IPS DF 6.9 (cell line): ENCODE measurements at regions not wholly inside any gene's neighbourhood (a gene's known extent, or its start where the extent isn't known, plus 50 kb on each side); places are given as distances from the start of the nearest gene placed in this dataset.
"Not testable (repeated sequence)": the region's sequence is repeated elsewhere in the genome, so short reads cannot be mapped to it uniquely, and the experiment has no call there.

Experiments
- DNase-seq: peaks from one replicate; pipeline ENCODE4 v3.0.0-alpha.2; 2013; ENCODE audit warnings: low read depth, low spot score
- H3K27ac ChIP-seq: one replicate; pipeline ENCODE4 v1.5.1; 2013; ENCODE audit warnings: low read length, control low read depth
- H3K27me3 ChIP-seq: 2 replicates; pipeline ENCODE4 v1.6.1; 2013; ENCODE audit warnings: mild to moderate bottlenecking, low read length; ENCODE audit not compliant: control insufficient read depth, insufficient read depth
- H3K36me3 ChIP-seq: 2 replicates; pipeline ENCODE4 v1.6.1; 2013; ENCODE audit warnings: low read length; ENCODE audit not compliant: control insufficient read depth, insufficient read depth
- H3K4me1 ChIP-seq: 2 replicates; pipeline ENCODE4 v1.6.1; 2013; ENCODE audit warnings: low read length; ENCODE audit not compliant: control insufficient read depth, insufficient read depth
- H3K4me3 ChIP-seq: 2 replicates; pipeline ENCODE4 v1.5.1; 2013; ENCODE audit warnings: mild to moderate bottlenecking, low read length
- H3K9me3 ChIP-seq: 2 replicates; pipeline ENCODE4 v1.6.1; 2013; ENCODE audit warnings: low read length, inconsistent platforms; ENCODE audit not compliant: control insufficient read depth, insufficient read depth
- WGBS: extraction: QIAGEN DNeasy Blood & Tissue Kit; methylation state at CpG from one replicate; pipeline ENCODE4 v1.1.7; 2013; ENCODE audit warnings: mixed read lengths, missing lambda C conversion rate; ENCODE audit not compliant: insufficient read length, insufficient coverage; 5-methylcytosine and 5-hydroxymethylcytosine counted together

- Histone ChIP-seq H3K27ac (no peak overlapping the region), H3K9me3 (no peaks in the 10 kb centered on the region), H3K27me3 (no peaks in the 10 kb centered on the region), H3K4me1 (no peaks in the 10 kb centered on the region), H3K36me3 (no peaks in the 10 kb centered on the region), H3K4me3 (no peak overlapping the region)
- WGBS: no CpG with 5 or more reads among the region's 3 CpGs
- DNase-seq: no peak
Observed at GRCh38 chrX:63525491-63525890, 174.4 kb upstream of the SPIN4 start.

GRCh38 chrX:63519368-63519767 lies 168.2 kb upstream of the SPIN4 start:
- H3K27me3 ChIP-seq, H3K9me3 ChIP-seq, H3K27ac ChIP-seq, H3K4me1 ChIP-seq, DNase-seq, H3K4me3 ChIP-seq, H3K36me3 ChIP-seq: not testable (repeated sequence)
- WGBS: no CpG with 5 or more reads among the region's 11 CpGs

DNA sequence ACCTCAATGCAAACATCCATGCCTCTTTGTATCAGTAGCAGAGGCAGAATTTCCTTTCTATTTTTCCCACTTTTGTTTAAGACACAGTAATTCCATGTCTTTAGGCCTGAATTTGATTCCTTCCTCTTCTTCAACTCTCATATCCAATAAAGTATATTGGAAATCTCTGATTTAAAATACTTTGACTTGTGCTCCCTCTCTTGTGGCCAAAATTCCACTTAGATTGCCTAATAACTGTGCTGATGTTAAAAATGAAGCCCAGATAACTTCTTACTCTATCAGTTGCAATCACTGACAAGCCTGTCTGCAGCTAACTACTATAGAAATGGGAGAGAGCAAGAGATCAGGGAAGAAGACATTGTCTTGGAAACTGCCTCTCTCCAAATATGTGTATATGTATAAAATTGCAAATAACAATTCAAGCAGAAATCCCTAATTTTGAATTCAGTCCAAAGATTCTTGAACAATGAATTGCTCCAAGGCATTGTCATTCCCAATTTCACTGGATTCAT lies 163.5 kb upstream of the SPIN4 start:
- Histone ChIP-seq H3K9me3 (no peaks in the 10 kb centered on the region), H3K27ac (no peak overlapping the region), H3K36me3 (no peaks in the 10 kb centered on the region), H3K27me3 (no peaks in the 10 kb centered on the region), H3K4me3 (no peak overlapping the region), H3K4me1 (no peaks in the 10 kb centered on the region)
- no peak for DNase-seq

- Histone ChIP-seq H3K27me3 (no peaks in the 10 kb centered on the region), H3K36me3 (no peaks in the 10 kb centered on the region), H3K27ac (no peak overlapping the region), H3K4me3 (no peak overlapping the region), H3K4me1 (no peaks in the 10 kb centered on the region), H3K9me3 (no peaks in the 10 kb centered on the region)
- WGBS: 100% methylated on average over 2 of the region's 5 CpGs
- DNase-seq: no peak
Observed at GRCh38 chrX:63513825-63514568, 162.9 kb upstream of the SPIN4 start.

- Histone ChIP-seq H3K36me3 (no peaks in the 10 kb centered on the region), H3K4me3 (no peak overlapping the region), H3K9me3 (no peaks in the 10 kb centered on the region), H3K27me3 (no peaks in the 10 kb centered on the region), H3K4me1 (no peaks in the 10 kb centered on the region), H3K27ac (no peak overlapping the region)
- no peak for DNase-seq
- no CpG with 5 or more reads among the region's 3 CpGs for WGBS
Observed at GRCh38 chrX:63511361-63511760, 160.2 kb upstream of the SPIN4 start.

GRCh38 chrX:63508668-63509067 lies 157.5 kb upstream of the SPIN4 start:
- Histone ChIP-seq H3K9me3 (no peaks in the 10 kb centered on the region), H3K27ac (no peak overlapping the region), H3K36me3 (no peaks in the 10 kb centered on the region), H3K4me1 (no peaks in the 10 kb centered on the region; the same call in 1 of the 2 replicates), H3K27me3 (no peaks in the 10 kb centered on the region), H3K4me3 (no peak overlapping the region)
- DNase-seq: no peak
- no CpG with 5 or more reads among the region's 5 CpGs for WGBS

DNA sequence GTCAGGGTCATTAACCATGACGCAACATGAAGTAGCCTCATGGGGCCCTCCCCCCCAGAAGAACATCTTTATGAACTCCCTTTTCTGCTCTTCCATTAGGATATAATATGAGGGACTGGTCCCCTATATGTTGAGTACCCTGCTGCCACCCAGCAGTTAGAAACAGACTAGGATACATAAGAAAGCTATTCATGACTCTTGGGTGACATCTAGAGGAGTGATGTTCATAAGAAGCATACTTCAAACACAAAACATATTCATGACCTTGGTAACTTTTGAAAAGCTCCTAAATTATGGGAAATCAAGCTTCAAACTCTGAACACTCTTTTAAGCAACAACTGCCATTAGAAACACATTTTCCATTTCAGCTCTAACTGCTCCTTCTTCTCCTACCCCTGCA lies 155.2 kb upstream of the SPIN4 start:
- no peak overlapping the region for H3K4me3 ChIP-seq
- no peaks in the 10 kb centered on the region for H3K9me3 ChIP-seq
- WGBS: no CpG with 5 or more reads among the region's 1 CpG
- H3K36me3 ChIP-seq: no peaks in the 10 kb centered on the region
- no peak for DNase-seq
- no peak overlapping the region for H3K27ac ChIP-seq
- H3K27me3 ChIP-seq: no peaks in the 10 kb centered on the region
- no peaks in the 10 kb centered on the region; the same call in 1 of the 2 replicates for H3K4me1 ChIP-seq

- Histone ChIP-seq H3K27me3 (no peaks in the 10 kb centered on the region), H3K4me3 (no peak overlapping the region), H3K36me3 (no peaks in the 10 kb centered on the region), H3K4me1 (no peaks in the 10 kb centered on the region; the same call in 1 of the 2 replicates), H3K9me3 (no peaks in the 10 kb centered on the region), H3K27ac (no peak overlapping the region)
- WGBS: no CpG with 5 or more reads among the region's 1 CpG
- DNase-seq: no peak
Observed at GRCh38 chrX:63503541-63503940, 152.4 kb upstream of the SPIN4 start.

DNA sequence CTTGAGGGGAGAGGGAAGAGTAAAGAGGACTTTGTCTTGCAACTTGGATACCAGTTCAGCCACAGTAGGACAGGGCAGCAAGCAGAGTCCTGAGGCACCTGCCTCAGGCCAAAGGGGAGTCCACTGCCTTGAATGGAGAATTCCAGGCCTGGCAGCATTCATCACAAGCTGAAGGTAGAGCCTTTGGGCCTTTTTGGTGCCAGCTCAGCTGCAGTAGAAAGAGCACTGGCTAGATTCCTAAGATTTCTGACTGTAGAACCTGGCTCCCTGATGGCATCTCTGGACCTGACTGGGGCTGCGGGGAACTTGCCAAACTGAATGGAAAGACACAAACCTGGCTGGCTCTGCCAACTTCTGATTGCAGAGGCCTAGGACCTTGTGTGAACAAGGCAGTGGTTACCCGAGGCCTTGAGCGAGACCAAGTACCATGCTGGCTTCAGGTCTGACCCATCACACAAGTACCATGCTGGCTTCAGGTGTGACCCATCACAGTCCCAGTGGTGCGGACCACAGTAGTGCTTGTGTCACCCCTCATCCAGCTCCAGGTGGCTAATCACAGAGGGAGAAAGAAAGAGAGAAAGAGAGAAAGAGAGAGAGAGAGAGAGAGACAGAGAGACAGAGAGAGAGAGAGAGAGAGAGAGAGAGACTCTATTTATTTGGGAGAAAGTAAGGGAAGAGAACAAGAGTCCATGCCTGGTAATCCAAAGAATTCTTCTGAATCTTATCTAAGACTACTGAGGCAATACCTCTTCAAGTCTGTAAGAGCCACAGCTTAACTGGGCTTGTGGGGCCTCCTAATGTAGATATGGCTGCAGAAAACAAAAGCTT lies 137.6 kb upstream of the SPIN4 start:
- DNase-seq: no peak
- no CpG with 5 or more reads among the region's 4 CpGs for WGBS
- Histone ChIP-seq H3K4me3 (no peak overlapping the region), H3K27me3 (no peaks in the 10 kb centered on the region), H3K4me1 (no peaks in the 10 kb centered on the region), H3K27ac (no peak overlapping the region), H3K36me3 (no peaks in the 10 kb centered on the region), H3K9me3 (no peaks in the 10 kb centered on the region)

DNA sequence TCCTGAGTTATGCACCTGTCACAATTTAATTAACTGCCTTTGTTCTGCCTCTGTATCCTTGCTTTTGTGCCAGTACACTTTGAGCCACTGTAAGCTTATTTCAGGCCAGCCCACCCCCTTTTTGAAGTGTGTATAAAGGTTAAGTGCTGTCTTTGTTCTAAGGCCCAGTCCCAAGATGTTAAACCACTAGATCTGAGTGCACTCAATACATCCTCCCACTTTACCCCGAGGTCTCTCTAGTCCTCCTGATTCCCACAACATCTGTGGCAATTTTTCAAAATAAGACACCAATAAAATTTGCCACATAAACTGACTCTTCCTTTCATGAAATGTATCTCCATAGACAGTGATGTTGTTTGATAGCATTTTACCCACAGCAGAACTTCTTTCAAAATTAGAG lies 124.1 kb upstream of the SPIN4 start:
- H3K36me3 ChIP-seq: no peaks in the 10 kb centered on the region
- no peaks in the 10 kb centered on the region for H3K27me3 ChIP-seq
- no peaks in the 10 kb centered on the region; the same call in 1 of the 2 replicates for H3K9me3 ChIP-seq
- WGBS: no CpG with 5 or more reads among the region's 1 CpG
- no peak overlapping the region for H3K4me3 ChIP-seq
- no peaks in the 10 kb centered on the region for H3K4me1 ChIP-seq
- no peak overlapping the region for H3K27ac ChIP-seq
- no peak for DNase-seq
